ENCODE measurements at regions not wholly inside any gene's neighbourhood (a gene's known extent, or its start where the extent isn't known, plus 50 kb on each side); places are given as distances from the start of the nearest gene placed in this dataset.

- Histone ChIP-seq H3K4me3 (no peak overlapping the region), H3K4me1 (no peaks in the 10 kb centered on the region), H3K27ac (no peak overlapping the region), H3K36me3 (no peaks in the 10 kb centered on the region), H3K9me3 (no peaks in the 10 kb centered on the region), H3K27me3 (no peaks in the 10 kb centered on the region)
- 69% methylated on average over 16 of the region's 17 CpGs for WGBS (ENCODE audit: insufficient coverage, low coverage, low lambda C conversion rate, missing lambda C conversion rate)
- TF ChIP-seq CTCF (IDR thresholded peaks at IDR 0.05) (no peak), POLR2A (IDR thresholded peaks at IDR 0.05) (no peak)
- DNase-seq, result no peak
- no peak for ATAC-seq
- intact Hi-C loops (cut with DNase I), result no loop called here
These were observed 372.8 kb upstream of the MYT1L start for GRCh38 chr2:2703762-2704427.

- no peaks in the 10 kb centered on the region for H3K4me1 ChIP-seq
- no peaks in the 10 kb centered on the region for H3K9me3 ChIP-seq
- no peak for ATAC-seq
- H3K27ac ChIP-seq, result no peak overlapping the region
- H3K36me3 ChIP-seq, result no peaks in the 10 kb centered on the region
- H3K4me3 ChIP-seq, result no peak overlapping the region
- TF ChIP-seq CTCF (IDR thresholded peaks at IDR 0.05) (no peak), POLR2A (IDR thresholded peaks at IDR 0.05) (no peak)
- intact Hi-C loops (cut with DNase I), result no loop called here
- WGBS (ENCODE audit: insufficient coverage, low coverage, low lambda C conversion rate, missing lambda C conversion rate), result 45% methylated on average over 4 of the region's 7 CpGs
- no peak for DNase-seq
- no peaks in the 10 kb centered on the region for H3K27me3 ChIP-seq
These were observed 372.1 kb upstream of the MYT1L start for GRCh38 chr2:2703172-2703571.

- H3K27ac ChIP-seq, result no peak overlapping the region
- DNase-seq, result no peak
- TF ChIP-seq CTCF (IDR thresholded peaks at IDR 0.05) (no peak), POLR2A (IDR thresholded peaks at IDR 0.05) (no peak)
- no peak for ATAC-seq
- intact Hi-C loops (cut with DNase I), result no loop called here
- no peaks in the 10 kb centered on the region for H3K27me3 ChIP-seq
- H3K4me1 ChIP-seq, result no peaks in the 10 kb centered on the region
- 38% methylated on average over 1 of the region's 9 CpGs for WGBS (ENCODE audit: insufficient coverage, low coverage, low lambda C conversion rate, missing lambda C conversion rate)
- no peaks in the 10 kb centered on the region for H3K9me3 ChIP-seq
- no peaks in the 10 kb centered on the region for H3K36me3 ChIP-seq
- no peak overlapping the region for H3K4me3 ChIP-seq
These were observed 371.3 kb upstream of the MYT1L start for GRCh38 chr2:2702385-2702784.

- Histone ChIP-seq H3K27me3 (no peaks in the 10 kb centered on the region), H3K4me3 (no peak overlapping the region), H3K27ac (no peak overlapping the region), H3K4me1 (no peaks in the 10 kb centered on the region), H3K36me3 (no peaks in the 10 kb centered on the region), H3K9me3 (no peaks in the 10 kb centered on the region)
- no peak for TF ChIP-seq CTCF (IDR thresholded peaks at IDR 0.05)
- TF ChIP-seq POLR2A (IDR thresholded peaks at IDR 0.05), result no peak
- ATAC-seq (no peak), DNase-seq (no peak)
- intact Hi-C loops (cut with DNase I), result no loop called here
- WGBS (ENCODE audit: insufficient coverage, low coverage, low lambda C conversion rate, missing lambda C conversion rate), result 50% methylated on average over 3 of the region's 8 CpGs
These were observed 370.7 kb upstream of the MYT1L start for GRCh38 chr2:2701813-2702212.

Data from right lobe of liver (tissue), 6 donors.